ENCODE measurements at regions not wholly inside any gene's neighbourhood (a gene's known extent, or its start where the extent isn't known, plus 50 kb on each side); places are given as distances from the start of the nearest gene placed in this dataset.
"Not testable (repeated sequence)": the region's sequence is repeated elsewhere in the genome, so short reads cannot be mapped to it uniquely, and the experiment has no call there.

- no peak for DNase-seq (ENCODE audit: low read depth in 2 of 2)
Measured at GRCh38 chr22:48627966-48628365, 1199.7 kb downstream of the BRD1 start.

- DNase-seq (ENCODE audit: low read depth in 2 of 2) = no peak
Measured at GRCh38 chr22:48627203-48627602, 1200.5 kb downstream of the BRD1 start.

DNA sequence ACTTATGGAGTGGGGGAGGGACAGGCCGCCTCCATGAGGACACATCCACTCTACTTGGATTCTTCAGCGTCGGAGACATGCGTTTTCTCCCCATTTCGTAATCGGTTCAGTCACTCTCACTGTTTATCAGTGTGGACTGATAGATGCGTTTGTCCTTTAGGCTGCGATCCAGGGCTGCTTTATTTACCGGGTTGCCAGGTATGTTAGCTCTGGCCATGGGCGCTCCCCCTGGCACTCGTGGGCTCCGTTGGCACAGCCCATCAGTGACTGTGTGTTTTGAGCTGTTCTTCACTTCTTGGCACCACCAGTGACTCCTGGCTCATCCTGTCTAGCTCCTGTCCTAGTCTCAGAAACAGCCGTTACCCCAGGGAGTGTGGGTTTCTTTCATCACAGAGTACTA, 1203.3 kb downstream of the BRD1 start:
- DNase-seq (ENCODE audit: low read depth in 2 of 2) = no peak

DNA sequence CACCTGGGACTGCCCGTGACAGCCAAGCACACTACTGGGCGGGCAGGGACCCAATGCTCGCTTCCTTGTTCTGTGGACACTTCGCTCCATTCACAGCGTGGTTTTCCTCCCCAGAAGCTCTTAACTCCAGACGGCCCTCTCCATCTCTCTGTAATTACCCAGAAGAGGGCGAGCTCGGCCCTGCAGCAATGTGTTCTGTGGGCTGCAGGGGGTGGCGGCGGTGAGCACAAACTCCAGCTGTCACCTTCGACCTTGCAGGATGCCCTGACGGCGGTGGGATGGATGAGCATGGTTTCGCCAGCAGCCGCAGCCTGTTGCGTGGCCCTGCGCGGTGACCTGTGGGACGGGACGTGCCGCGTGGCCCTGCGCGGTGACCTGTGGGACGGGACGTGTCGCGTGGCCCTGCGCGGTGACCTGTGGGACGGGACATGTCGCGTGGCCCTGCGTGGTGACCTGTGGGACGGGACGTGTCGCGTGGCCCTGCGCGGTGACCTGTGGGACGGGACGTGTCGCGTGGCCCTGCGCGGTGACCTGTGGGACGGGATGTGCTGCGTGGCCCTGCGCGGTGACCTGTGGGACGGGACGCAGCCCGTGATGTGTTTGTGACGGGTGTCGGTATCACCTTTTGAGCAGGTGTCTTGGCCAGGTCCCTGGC, 1204.7 kb downstream of the BRD1 start:
- DNase-seq (ENCODE audit: low read depth in 2 of 2) = no peak

DNA sequence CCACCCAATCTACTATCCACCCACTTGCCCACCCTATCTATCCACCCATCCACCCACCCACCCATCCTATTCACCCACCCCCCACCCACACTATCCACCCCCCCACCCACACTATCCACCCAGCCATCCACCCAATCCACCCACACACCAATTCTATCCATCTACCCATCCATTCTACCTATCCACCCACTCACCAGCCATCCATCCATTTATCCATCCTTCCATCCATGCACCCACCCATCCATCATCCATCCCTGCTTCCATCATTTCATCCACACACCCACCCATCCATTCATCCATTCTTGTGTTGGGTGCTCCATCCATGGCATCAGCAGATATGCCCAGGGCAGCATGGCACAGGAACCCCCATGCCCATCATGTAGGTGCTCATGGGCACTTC, 1206.6 kb downstream of the BRD1 start:
- no peak for DNase-seq (ENCODE audit: low read depth in 2 of 2)

DNA sequence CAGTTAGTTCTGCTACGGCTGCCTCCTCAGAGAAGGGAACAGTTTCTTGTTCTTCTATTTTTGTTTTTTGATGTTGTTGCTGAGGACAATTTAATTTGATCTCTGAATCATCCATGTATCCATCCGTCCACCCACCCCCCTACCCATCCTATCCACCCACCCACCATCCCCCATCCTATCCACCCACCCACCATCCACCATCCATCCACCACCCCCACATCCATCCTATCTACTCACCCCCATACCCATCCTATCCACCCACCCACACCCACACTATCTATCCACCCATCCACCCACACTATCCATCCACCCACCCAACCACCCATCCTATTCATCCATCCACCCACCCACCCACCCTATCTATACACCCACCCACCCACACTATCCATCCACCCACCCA, 1207.2 kb downstream of the BRD1 start:
- not testable (repeated sequence) for DNase-seq (ENCODE audit: low read depth in 2 of 2)

GRCh38 chr22:48619721-48620120, 1208.0 kb downstream of the BRD1 start:
- no peak for DNase-seq (ENCODE audit: low read depth in 2 of 2)

DNA sequence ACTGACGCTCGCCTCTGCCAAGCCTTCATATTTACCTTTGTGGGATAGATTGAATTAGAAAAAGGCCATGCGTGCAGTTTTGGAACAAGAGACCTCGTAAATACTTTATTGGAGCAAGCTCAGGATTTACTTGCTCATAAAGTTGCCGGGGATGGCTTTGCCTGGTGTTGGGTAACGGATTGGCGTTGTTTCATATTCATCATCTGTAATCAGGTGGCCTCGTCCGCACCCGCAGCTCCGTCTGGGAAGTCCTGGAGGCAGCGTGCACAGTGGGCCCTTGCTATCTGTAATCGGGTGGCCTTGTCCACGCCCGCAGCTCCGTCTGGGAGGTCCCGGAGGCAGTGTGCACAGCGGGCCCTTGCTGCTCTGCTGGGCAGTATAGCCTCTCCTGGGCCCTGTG, 1209.3 kb downstream of the BRD1 start:
- DNase-seq (ENCODE audit: low read depth in 2 of 2) = no peak

DNA sequence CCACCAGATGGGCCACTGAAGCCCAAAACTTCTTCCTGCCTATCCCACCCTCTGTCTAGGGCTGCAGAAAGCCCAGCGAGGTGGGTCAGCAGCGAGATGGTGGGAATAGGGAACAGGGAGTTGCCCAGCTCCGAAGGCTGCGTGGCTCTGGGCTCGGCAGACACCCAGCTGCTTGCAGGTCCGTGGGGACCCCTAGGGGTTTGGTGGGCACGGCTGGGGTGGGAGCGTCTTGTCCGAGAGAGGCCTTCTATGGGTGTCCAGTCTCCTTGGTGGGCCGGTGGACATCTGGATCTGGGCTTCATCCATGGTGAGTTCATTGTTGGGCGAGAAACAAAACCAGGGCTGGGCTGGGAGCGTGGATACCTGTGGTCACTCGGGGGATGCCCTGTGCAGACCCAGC, 1211.0 kb downstream of the BRD1 start:
- DNase-seq (ENCODE audit: low read depth in 2 of 2) = no peak

DNA sequence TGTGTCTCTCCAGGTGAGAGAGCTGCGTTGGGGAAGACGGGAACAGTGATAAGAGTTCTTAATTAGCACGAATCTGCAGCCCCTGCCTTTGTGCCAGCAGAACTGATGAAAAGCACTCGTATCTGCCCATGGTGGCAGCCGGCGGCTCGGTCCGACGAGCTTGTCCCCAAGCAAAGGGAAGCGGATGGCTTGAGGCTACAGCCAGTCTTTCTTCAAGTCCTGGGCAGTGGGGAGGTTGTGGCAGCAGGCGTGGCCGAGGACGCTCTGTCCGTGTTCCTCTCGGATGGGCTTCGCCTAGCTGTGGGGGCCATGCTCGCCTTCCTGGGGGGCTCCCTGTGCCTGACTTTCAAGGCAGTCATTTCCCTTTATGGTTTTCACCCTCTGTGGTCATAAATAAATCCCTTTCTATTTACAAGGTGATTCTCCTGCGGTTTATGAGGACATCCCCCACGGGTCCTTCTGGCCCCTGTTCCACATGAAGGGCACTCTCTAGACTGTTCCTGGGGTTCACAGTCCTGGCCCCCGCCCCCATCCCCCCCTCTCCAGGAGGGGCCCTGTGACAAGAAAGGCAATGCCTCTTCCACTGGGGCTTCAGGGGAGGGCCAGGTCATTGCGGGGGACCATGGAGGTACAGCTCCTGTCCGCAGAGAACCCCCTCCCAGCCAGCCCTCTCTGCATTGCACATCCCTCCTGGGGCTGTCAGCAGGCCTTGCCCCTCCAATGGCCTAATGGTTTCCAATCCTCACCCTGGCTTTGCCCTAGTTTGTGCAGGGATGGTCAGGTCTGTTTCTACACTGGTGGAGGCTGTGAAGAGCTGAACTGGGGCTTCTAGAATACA, 1212.3 kb downstream of the BRD1 start:
- DNase-seq (ENCODE audit: low read depth in 2 of 2) = no peak

GRCh38 chr22:48613566-48614200, 1214.0 kb downstream of the BRD1 start:
- DNase-seq (ENCODE audit: low read depth in 2 of 2) = no peak

DNA sequence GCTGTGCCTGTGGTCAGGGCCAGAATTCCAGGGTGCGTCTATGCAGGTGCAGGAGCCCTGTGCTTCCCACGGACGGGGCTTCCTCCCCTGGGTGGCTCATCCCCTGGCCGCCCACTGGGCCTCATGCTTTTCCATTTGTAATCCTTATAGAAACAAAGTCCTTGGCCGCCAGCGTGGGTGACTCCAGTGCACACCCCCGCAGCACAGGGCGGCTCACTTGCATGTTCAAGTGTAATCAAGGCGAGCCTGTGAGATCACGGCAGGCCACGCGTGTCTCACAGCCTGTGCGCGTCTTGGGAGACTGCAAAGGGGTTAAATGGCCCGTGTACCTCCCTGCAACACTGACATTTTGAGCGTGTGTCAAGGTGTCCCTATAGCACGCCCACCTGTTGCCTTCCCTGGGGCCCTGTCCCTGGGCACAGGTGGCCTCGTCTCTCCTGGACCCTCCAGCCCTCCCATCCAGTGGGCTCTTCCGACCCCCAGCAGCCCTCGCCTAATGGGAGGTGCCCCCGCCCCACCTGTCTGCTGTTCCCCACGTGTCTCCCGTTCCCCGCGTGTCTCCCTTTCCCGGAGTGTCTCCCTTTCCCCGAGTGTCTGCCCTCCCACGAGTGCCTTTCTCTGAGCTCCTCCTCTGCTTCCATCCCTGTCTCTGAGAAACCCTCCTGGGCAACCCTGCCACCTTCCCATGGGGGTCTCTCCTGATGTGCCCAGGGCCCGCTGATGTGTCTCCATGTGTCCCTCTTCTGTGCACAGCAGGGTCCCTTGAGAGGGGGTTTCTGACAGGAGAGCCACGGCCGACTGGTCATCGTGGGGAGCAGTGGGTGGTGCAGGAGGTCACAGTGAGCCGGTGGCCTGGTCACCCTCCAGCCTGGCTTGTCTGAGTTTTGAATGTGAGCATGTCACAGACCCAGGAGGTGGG, 1215.3 kb downstream of the BRD1 start:
- no peak for DNase-seq (ENCODE audit: low read depth in 2 of 2)

DNA sequence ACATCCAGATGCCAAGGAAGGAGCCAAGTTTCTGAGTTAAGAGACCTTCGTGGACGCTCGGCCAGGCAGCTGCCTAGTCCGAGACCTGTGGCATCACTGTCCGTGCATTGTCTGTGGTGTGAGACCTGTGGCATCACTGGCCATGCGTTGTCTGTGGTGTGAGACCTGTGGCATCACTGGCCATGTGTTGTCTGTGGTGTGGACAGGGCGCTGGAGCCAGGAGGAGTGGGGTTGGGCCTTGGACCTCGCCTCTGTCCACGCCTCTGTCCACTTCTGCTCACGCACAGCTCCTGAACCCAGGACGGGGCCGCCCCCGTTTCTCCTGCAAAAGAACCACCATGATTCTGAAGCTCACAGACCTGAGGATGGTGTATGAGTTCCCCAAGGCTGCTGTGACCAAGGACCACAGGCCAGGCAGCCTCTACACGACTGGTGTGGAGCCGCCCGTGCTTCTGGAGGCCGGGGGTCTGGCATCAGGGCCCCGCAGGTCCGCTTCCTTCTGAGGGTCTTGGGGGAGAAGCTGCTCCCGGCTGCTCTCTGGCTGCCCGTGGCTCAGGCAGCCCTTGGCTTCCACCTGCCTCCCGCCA, 1218.3 kb downstream of the BRD1 start:
- no peak for DNase-seq (ENCODE audit: low read depth in 2 of 2)

GRCh38 chr22:48607901-48608662, 1219.6 kb downstream of the BRD1 start:
- DNase-seq (ENCODE audit: low read depth in 2 of 2) = peak in 1 of 2 donors; percentile 28

GRCh38 chr22:48606684-48607307, 1220.9 kb downstream of the BRD1 start:
- no peak for DNase-seq (ENCODE audit: low read depth in 2 of 2)

GRCh38 chr22:48605856-48606481, 1221.7 kb downstream of the BRD1 start:
- no peak for DNase-seq (ENCODE audit: low read depth in 2 of 2)

DNA sequence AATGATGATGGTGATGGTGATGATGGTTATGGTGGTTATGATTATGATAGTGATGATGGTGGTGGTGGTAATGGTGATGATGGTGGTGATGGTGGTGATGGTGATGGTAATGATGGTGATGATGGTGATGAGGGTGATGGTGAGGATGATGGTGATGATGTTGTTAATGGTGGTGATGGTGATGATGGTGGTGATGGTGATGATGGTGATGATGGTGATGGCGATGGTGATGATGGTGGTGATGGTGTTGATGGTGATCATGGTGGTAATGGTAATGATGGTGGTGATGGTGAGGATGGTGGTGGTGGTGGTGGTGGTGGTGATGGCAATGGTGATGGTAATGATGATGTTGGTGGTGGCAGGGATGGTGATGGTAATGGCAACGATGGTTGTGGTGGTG, 1222.5 kb downstream of the BRD1 start:
- DNase-seq (ENCODE audit: low read depth in 2 of 2) = no peak

GRCh38 chr22:48603621-48604320, 1223.9 kb downstream of the BRD1 start:
- DNase-seq (ENCODE audit: low read depth in 2 of 2) = no peak

Data from dermis microvascular lymphatic vessel endothelial cell (primary cell).